Mucosa of descending colon (tissue), 3 donors: ENCODE measurements at regions not wholly inside any gene's neighbourhood (a gene's known extent, or its start where the extent isn't known, plus 50 kb on each side); places are given as distances from the start of the nearest gene placed in this dataset.
"Not testable (repeated sequence)": the region's sequence is repeated elsewhere in the genome, so short reads cannot be mapped to it uniquely, and the experiment has no call there.

Experiments
- ATAC-seq: fragments of 200-7000 bp; cut with Tn5 transposase; one replicate; pipeline ENCODE4 v1.9.1; 2020; ENCODE audit warnings: mild to moderate bottlenecking, moderate library complexity
- DNase-seq, 3 donors: peaks; one replicate each; pipeline ENCODE4 v3.0.0-alpha.2; 2020
- H3K36me3 ChIP-seq: fragments of 200-600 bp; one replicate; pipeline ENCODE4 v1.8.0; 2021; ENCODE audit warnings: low read depth, mild to moderate bottlenecking
- H3K4me1 ChIP-seq: fragments of 200-600 bp; one replicate; pipeline ENCODE4 v1.8.0; 2021; ENCODE audit warnings: low read depth, mild to moderate bottlenecking
- H3K4me3 ChIP-seq: fragments of 200-600 bp; one replicate; pipeline ENCODE4 v1.8.0; 2021; ENCODE audit warnings: mild to moderate bottlenecking
- H3K9me3 ChIP-seq: fragments of 200-600 bp; one replicate; pipeline ENCODE4 v1.8.0; 2021; ENCODE audit warnings: mild to moderate bottlenecking
- CTCF ChIP-seq: fragments of 200-600 bp; IDR thresholded peaks from one replicate; pipeline ENCODE4 v1.8.0; 2022; ENCODE audit warnings: antibody characterized with exemption, mild to moderate bottlenecking
- intact Hi-C, 2 donors: fragments of 100-400 bp; cut with DNase I in 1 of 2; cut with micrococcal nuclease in 1 of 2; formaldehyde crosslinking; loops; one replicate each; pipeline versions ENCODE4 v1.11.0 to v1.11.1; 2022; cut with DNase I, micrococcal nuclease
- donor health status: DM: no; HTN: no; CAD: no; lungs with moderate emphysema.
- donor health status: DM: no; HTN: no; CAD: no.
- donor health status: DM: no; HTN: yes; CAD: no.

GRCh38 chr10:117457932-117458331, 82.7 kb upstream of the PDZD8 start:
- Histone ChIP-seq H3K4me1 (no peaks in the 10 kb centered on the region), H3K9me3 (no peaks in the 10 kb centered on the region), H3K36me3 (no peaks in the 10 kb centered on the region), H3K4me3 (no peak overlapping the region)
- intact Hi-C loops: no loop called here
- ATAC-seq (no peak), DNase-seq (no peak)
- no peak for TF ChIP-seq CTCF

GRCh38 chr10:117457071-117457810, 82.0 kb upstream of the PDZD8 start:
- no peak for ATAC-seq
- intact Hi-C loops: no loop called here
- no peaks in the 10 kb centered on the region for H3K36me3 ChIP-seq
- no peak for DNase-seq
- TF ChIP-seq CTCF: no peak
- H3K4me3 ChIP-seq: no peak overlapping the region
- no peaks in the 10 kb centered on the region for H3K9me3 ChIP-seq
- H3K4me1 ChIP-seq: no peaks in the 10 kb centered on the region

GRCh38 chr10:117455346-117455745, 80.1 kb upstream of the PDZD8 start:
- intact Hi-C loops: no loop called here
- no peaks in the 10 kb centered on the region for H3K4me1 ChIP-seq
- H3K36me3 ChIP-seq: no peaks in the 10 kb centered on the region
- ATAC-seq: no peak
- no peaks in the 10 kb centered on the region for H3K9me3 ChIP-seq
- DNase-seq: no peak
- TF ChIP-seq CTCF: no peak
- no peak overlapping the region for H3K4me3 ChIP-seq

- TF ChIP-seq CTCF: no peak
- Histone ChIP-seq H3K36me3 (no peaks in the 10 kb centered on the region), H3K4me3 (no peak overlapping the region), H3K9me3 (no peaks in the 10 kb centered on the region), H3K4me1 (no peaks in the 10 kb centered on the region)
- ATAC-seq (no peak), DNase-seq (no peak)
- intact Hi-C loops: no loop called here
These were observed 79.3 kb upstream of the PDZD8 start for GRCh38 chr10:117454502-117454901.

GRCh38 chr10:117453484-117453883, 78.2 kb upstream of the PDZD8 start:
- DNase-seq, intact Hi-C loops, H3K4me3 ChIP-seq, H3K4me1 ChIP-seq, ATAC-seq, H3K9me3 ChIP-seq, H3K36me3 ChIP-seq: not testable (repeated sequence)

- Histone ChIP-seq H3K4me3 (no peak overlapping the region), H3K4me1 (no peaks in the 10 kb centered on the region), H3K36me3 (no peaks in the 10 kb centered on the region), H3K9me3 (no peaks in the 10 kb centered on the region)
- TF ChIP-seq CTCF: no peak
- ATAC-seq: no peak
- intact Hi-C loops: no loop called here
- DNase-seq: no peak
These were observed 75.7 kb upstream of the PDZD8 start for GRCh38 chr10:117450940-117451339.
